ENCODE measurements at regions not wholly inside any gene's neighbourhood (a gene's known extent, or its start where the extent isn't known, plus 50 kb on each side); places are given as distances from the start of the nearest gene placed in this dataset.

DNA sequence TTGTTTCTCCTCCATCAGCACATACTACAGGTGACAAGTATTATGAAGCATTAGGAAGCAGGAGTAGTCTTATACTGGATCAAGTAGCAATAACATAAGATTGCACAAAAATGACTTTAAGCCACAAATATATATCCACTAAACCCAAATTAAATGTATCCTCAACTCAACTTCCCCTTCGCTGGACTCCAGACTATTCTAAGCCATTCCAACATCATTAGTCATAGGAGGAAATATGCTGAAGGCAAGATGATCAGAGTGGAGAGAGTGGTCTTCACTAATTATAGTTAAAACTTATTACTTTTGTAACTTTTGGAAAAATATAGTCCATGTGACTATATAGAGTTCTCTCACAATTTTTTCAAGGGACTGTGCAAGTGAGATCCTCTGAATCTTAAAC, 390.7 kb upstream of the ZP4 start:
- peak; percentile 14 for DNase-seq (ENCODE audit: low read depth)

DNA sequence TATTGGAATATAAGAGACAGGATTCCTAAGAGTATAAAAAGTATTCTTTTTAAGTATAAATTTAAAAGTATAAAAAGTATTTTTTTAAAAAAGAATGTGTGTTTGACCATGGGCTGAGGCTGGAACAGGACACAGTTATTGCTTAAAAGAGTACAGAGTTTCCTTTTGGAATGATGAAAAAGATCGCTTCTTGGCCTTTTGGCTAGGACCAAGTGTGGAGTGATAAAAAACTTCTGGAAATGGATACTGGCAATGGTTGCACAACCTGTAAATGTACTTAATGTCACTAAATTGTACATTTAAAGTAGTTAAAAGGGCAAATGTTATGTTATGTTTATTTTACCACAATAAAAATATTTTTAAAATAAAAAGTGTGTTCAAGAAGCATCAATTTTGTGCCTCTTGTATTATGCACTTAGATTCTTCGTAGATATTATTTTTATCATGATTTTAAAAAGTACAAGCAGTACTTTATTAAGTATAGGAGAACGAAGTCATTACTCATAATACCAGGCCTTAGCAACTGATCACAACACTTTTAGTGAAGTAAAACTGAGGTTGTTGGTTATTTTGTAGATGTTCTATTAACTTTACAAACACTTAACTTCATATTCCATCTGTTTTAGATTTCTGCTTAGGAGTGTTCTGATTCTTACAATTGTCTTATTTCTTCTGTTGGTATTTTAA, 389.1 kb upstream of the ZP4 start:
- DNase-seq (ENCODE audit: low read depth): no peak

DNA sequence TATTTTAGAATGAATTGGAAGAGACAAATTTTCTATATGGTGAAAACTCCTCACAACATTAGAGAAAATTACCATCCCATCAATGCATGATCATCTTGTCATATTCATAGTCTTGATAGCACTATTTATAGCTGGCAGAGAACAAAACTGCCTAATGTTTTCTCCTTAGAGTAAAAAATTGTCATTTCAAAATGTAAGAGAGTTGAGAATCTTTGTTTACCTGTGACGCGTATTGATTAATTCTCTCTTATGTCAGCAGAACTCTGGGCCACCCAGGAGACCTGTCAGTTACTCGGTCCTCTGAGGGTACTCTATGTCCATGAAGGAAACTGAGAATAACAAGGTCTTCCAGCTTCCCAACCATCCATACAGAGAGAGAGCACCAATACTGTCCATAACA, 381.4 kb upstream of the ZP4 start:
- DNase-seq (ENCODE audit: low read depth): no peak

DNA sequence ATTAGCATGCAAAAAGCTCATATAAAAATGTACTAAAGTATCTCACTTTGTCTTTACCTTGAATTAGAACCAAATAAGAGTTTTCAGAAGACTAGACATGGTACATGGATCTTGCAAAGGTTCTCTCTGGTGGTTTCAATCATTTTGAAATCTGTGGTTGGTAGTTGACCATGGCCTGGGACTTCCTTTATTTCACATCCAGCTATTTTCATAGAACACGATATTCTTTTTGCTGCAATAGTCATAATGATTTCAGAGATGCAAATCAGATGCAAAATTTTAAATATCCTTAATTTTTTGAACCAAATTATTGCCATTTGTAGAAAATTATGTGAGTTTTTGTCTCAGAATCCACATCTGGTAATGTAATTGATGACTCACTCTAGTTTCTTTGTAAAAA, 375.1 kb upstream of the ZP4 start:
- DNase-seq (ENCODE audit: low read depth): no peak

DNA sequence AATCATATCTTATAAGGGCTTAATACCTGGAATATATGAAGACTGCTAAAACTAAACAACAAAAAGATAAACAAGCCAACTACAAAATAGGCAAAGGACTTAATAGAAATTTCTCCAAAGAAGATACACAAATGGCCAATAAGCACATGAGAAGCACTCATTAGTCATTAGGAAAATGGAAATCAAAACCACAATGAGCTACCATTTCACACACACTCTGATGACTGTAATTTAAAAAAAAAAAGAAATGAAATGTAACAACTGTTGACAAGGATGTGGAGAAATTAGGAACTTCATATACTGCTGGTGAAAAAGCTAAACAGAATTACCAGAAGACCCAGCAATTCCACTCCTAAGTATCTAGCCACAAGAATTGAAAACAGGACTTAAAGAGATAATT, 374.2 kb upstream of the ZP4 start:
- DNase-seq (ENCODE audit: low read depth): no peak

DNA sequence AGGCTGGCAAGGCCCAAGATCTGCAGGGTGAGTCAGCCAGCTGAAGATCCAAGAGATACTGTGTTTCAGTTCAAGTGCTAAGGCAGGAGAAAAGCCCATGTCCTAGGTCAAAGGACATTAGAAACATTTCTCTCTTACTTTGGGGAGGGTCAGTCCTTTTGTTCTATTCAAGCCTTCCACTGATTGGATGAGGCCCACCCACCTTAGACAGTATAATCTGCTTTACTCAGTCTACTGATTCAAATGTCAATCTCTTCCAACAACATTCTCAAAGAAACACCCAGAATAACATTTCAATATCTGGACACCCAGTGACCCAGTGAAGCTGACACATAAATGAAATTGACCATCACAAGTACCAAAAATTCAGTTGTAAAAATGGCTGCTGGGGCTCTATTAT, 367.8 kb upstream of the ZP4 start:
- DNase-seq (ENCODE audit: low read depth): no peak

DNA sequence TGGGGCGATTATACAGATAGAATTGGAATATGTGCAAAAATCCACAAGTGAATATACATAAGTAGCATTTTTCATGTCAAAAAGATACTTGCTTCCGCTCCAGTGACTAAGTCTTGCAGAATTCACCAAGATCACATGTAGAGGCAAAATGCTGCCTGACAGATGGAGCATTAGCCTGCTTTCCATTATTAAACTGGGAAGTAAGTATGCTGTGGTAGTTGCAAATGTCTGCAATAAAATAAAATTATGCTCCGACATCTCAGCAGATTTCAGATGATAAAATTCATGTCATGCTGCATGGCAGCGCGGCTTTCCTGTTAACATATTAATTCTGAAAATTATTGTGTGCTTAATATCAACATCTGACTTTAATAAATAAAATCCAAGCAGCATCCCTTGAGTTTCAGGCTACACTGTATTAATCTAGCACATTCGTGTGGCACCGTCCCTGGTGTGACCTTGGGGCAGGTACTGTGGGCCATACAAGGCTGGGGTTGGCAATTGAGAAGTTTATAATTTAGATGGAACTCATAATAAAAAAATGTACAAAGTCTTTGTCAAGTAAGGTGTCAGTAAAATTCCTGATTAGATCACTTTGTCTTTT, 366.4 kb upstream of the ZP4 start:
- DNase-seq (ENCODE audit: low read depth): no peak

DNA sequence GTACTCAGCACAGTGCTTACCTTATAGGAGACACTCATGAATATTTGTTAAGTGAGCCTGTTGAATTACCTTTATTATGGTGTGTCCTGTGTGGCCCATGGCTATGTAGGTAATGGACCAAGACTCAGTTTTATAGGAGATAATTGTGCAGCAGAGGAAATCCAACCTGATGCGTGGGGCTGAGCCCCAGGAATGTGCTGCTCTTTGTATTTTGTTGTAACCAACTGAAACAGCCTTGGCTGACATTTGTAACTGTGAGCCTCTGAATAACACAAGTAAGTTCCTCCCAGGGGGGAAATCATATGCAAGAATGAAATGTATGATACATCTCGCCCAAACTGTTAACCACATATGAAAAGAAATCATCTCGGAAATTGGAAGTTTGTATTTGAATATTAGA, 364.2 kb upstream of the ZP4 start:
- DNase-seq (ENCODE audit: low read depth): no peak

DNA sequence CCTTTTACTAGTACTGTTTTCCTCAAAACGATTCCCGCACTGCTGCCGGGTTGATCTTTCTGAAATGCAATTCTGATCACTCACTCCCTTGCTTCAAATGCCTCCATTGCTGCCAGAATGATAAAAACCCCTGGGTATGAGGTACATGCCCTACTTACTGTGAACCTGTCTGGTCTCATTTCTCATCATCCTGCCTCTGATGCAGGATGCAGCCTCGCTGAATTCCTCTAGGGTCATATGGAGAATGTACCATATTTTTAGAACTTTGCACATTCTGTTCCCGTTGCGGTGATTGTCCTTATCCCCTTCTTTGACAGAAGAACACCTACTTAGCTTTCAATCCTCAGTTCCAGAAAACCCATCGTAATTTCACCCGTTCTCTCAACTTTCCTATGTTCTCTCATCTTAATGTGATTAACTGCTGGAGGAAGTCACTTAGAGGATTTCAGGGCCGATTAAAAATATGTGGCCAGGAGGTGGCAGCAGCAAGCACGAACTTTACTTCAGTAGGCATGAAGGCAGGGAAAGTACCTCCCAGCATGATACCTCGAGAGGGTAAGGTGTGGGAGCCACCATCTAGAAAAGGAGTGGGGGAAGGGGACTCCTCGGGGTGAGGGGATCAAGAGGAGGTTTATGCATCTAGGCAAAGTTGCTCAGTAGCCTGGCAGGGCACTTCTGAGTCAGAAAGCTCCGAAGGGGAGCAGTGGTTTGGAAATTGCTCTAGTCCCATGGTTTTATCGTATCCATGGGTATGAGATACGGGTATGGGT, 361.5 kb upstream of the ZP4 start:
- peak; percentile 60 for DNase-seq (ENCODE audit: low read depth)

DNA sequence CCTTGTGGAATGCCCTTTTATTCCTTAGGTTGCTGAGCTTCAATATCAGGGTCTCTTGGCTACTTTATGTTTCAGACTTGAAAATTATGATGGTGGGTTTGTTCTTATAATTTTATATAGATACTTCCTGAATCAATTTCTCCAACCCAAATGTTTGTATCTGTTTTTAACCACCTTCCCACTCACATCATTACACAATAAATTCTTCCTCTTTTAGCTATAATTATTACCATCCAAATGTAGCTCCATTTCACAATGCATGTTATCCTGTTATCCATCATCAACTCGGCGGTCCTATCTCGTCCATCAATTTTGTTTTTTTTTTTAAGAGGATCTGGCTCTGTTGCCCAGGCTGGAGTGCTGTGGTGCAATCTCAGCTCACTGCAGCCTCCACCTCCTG, 357.6 kb upstream of the ZP4 start:
- no peak for DNase-seq (ENCODE audit: low read depth)

DNA sequence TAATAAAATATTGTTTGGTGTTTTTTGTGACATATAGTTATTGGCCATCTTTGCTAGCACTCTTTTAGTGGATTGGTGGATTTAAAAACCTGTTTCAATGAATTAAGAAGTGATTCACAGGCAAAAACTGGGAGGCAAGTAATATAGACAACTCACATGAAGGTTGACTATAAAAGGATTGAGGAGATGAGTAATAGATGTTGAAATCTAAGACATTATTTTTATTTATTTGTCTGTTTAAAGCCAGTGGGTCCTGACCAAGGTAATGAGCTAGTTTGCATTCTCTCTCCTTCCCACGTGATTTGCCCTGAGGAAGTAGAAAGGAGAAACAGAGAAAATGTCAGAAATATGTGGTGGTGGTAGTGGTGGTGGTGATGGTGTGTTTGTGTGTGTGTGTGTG, 351.5 kb upstream of the ZP4 start:
- DNase-seq (ENCODE audit: low read depth): peak; percentile 13

DNA sequence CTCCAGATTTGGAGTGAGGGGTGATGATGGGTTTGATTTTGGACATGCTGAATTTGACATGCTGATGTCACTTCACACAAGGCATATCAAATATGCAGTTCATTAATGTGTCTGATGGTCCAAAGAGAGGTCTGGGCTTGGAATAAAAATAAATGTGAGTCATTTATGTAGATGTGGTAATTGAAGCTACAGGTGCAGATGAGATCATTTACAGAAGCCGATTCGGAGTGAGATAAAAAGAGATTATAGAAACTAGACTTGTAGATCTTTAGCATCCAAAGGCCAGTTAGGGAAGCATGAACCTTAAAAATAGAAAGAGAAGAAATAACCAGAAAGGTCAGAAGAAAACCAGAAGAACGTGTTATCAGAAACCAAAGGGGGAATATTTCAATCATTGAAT, 350.9 kb upstream of the ZP4 start:
- DNase-seq (ENCODE audit: low read depth): no peak

DNA sequence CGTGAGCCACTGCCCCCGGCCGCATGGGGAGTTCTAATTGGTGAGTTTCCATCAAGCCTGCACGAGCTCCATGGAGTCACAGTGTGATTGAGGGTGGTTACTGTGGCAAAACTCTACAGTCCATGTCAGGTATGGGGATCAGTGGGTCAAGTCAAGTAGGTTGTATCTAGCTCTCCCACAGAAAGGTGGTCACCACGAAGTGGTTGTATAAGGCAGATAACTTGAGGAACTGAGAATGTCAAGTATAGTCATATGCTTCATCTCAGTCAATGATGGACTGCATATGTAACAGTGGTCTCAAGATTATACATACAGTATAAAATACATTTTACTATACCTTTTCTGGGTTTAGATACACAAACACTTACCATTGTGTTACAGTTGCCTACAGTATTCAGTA, 348.6 kb upstream of the ZP4 start:
- DNase-seq (ENCODE audit: low read depth): no peak

DNA sequence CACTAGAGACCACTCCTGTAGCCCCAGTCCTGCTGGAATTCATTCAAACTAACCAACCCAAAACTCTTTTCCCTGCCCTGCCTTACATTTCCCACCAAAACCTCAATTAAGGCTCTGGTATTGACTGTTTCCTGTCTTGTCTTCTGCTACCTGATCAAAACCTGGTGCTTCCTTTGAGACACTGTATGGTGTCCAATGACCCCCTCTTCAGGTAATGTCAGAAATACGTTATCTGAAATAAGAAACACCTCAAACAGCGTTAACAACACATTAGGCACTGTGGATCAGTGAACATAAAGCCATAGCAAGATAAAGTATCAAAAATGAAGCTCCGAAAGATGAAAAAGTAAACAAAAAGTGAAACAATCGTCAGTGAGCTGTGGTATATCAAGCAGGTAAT, 343.2 kb upstream of the ZP4 start:
- DNase-seq (ENCODE audit: low read depth): no peak

DNA sequence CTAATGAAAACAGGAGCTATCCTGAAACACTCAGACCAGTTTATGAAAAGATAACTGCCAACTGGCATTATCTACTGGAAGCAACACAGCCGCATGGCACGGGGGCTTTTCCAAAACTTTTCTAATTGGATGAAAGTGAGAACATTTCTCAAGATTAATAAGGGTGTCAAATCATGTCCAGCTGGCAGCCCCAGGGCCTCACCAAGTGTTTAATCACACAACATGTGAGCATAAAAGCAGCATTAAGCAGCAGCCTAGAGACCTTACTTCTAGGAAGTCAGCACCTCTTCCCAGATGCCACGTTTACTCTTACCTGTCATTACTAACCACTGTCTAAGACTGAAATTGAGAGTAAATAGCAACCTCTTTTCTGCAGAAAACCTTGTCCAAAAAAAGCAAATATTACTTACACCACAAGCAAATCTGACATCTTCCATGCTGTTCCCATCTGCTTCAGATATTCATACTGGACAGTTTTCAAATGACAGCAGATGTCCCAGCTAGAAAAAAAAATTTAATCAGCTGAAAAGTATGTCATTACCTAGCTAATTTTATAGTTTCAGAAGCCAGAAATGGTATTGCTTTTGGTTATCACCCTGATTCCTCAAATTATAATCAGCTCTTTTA, 341.5 kb upstream of the ZP4 start:
- DNase-seq (ENCODE audit: low read depth): no peak

DNA sequence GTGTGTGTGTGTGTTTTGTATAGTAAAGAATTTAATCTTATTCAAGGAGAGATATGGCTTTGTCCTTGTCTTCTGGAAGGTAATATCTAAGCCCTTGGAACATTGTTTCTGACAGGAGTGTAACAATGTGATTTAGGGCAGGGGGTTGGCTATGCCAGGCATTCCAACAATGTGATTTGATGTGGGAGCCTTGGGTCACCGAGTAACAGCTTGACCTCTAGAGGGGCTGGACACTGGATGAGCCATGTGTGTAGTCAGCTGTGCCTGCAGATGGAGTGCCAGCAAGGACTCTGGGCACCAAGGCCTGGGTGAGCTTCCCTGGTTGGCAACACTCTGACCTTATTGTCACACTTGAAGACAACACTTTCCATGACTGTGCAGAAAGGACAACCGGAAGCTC, 336.1 kb upstream of the ZP4 start:
- no peak for DNase-seq (ENCODE audit: low read depth)

DNA sequence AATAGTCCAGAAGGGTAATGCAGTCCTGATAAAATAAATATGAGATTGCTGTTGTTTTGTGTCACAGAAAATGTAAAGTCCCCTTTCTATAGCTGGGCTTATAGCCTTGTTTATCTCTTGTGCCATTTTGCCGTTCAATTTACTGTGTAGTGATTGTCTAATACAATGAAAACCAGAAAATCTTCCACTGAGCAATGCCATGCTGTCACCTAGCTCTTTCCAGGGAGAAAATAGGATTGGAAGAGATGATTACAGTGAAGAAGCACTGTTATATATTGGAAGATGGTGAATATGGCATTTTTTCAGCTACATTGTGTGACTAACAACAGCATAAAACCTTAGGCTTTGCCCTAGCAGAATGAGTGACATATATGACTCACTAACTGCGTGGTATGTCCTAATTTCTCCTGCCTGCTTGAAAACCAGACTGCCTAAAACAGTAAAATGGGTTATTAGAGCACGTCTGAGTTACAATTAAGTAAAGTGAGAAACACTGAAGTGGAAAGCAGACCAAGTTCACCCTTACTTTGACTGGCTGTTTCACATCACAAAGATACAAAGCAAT, 332.4 kb upstream of the ZP4 start:
- peak; percentile 20 for DNase-seq (ENCODE audit: low read depth)

DNA sequence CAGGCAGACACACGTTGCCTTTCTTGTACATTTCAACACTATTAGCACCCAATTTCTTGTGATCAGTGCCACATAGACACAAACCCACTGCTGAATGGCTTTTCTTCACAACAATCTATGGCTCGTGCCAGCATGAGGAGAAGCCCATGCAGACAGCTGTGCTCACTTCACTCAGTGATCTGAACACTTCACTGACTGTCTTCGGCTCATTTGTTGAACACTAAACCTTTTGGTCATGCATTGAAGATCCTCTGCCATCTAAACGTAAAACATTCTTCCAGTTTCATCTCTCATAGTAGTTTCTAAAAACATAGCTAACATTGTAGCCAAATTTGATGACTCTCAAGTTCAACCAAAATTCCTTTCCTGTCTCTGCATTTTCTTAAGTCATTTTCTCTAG, 331.0 kb upstream of the ZP4 start:
- DNase-seq (ENCODE audit: low read depth): no peak

DNA sequence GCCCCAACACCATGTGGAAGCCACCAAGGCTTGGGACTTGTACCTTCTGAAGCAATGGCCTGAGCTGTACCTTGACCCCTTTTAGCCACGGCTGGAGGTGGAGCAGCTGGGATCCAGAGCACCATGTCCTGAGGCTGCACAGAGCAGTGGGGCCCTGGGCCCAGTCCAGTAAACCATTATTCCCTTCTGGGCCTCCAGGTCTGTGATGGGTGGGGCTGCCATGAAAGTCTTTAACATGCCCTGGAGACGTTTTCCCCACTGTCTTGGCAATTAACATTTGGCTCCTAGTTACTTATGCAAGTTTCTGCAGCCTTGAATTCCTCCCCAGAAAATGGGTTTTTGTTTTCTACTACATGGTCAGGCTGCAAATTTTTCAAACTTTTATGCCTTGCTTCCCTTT, 323.7 kb upstream of the ZP4 start:
- no peak for DNase-seq (ENCODE audit: low read depth)

DNA sequence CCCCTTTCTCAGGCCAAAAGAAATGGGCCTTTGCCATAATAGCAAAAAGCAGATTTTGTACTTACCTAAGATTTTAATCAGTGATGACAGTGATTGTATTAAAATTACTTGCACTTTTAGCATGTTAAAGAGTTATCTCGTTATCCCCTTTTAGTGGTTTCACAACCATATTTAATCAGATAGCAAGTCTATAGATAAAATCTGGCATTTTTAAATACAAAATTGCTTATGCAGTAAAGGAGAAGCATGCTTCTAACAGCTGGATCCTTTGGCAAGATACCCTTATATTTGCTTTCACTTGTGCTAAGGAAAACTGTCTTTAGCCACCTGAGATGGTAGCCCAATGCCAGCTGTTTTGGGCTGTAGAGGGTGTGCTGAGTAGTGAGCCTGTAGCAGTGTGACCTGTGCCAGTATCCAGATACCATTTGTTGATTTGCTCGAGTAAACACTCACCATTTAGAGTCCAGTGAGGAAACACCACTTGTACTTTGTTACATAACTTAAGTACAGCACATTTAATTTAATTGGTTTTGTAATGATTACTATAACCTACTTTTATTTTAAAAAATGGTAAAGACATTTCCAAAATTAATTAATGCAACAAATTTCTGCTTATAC, 314.4 kb upstream of the ZP4 start:
- no peak for DNase-seq (ENCODE audit: low read depth)

DNA sequence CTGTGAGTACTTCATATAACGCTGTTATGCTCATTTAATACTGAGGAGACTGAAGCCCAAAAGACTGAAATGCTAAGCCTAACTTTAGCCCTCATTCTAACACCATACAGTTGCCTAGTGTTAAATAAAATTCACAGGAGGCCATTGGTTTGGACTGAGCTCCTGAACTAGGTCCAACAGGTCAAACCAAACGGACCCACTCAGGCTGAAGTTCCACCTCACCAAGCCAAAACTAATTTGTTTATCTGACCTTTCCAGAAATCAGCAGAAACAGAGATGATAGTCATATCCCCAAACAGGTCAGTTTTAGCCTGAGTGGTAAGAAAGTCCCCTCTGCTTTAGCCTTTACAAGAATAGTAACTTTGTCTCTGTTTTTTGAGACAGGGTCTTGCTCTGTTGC, 311.3 kb upstream of the ZP4 start:
- DNase-seq (ENCODE audit: low read depth): no peak

DNA sequence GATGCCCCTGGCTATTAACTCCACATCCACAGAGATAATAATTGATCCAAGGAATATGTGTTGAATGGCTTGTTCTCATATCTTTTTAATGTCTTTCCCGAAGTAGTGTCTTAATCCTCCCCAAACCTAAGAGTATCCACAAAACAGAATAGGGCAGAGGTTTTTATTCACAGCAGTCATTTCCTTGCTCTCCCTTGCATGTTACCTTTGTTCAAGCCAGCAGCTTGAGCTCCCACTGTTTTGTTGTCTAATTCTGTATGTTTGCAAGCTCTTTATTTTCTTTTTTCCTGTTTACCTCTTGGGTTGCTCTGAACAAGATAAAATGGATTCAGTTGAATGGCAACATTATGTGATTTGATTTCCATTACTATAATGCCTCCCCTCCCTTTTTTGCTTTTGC, 308.6 kb upstream of the ZP4 start:
- no peak for DNase-seq (ENCODE audit: low read depth)

All from iris pigment epithelial cell (primary cell).